GM12874 (cell line): ENCODE measurements at regions not wholly inside any gene's neighbourhood (a gene's known extent, or its start where the extent isn't known, plus 50 kb on each side); places are given as distances from the start of the nearest gene placed in this dataset.

Source experiments
- CTCF ChIP-seq: IDR thresholded peaks from 2 replicates; pipeline ENCODE4 v1.5.1; 2011; ENCODE audit warnings: low read depth, mild to moderate bottlenecking, control low read depth, low read length, moderate library complexity; ENCODE audit not compliant: insufficient read depth

DNA sequence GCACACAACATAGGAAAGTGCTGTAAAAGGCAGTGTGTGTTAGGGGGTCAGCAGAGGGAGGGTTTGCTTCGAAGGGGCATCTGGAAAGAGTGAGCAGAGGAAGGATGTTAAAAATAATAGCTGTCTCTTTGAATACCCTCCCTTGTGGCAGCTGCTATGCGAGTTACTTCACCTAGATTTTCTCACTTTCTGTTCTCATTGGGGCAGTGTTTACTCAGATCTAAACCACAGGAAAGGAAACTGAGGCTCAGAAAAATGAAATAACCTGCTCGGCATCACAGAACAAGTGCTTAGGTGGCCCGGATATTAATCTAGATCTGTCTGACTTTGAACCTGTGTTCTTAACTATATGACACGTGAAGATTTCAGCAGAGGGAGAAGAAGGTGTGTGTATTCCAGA, 125.3 kb downstream of the C11orf91 start:
- no peak for TF ChIP-seq CTCF

DNA sequence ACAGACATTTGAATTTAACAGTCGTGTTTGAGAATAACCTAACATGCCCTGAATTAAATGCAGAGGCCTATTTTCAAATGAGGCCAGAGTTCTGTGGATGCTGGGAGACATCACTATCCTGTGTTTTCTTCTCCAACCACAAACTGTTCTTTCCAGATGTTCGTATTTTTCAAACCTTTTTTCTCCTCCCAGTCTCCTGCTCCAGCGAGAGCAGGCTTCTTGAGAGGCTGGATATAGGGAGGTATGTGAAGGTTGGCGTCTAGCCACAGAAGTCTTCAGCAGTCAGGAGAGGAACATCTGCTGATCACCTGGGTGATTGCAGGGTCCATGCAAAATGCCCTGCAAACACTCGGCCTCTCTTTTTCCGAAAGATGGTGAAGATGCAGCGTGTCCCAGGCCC, 126.3 kb downstream of the C11orf91 start:
- TF ChIP-seq CTCF = no peak

DNA sequence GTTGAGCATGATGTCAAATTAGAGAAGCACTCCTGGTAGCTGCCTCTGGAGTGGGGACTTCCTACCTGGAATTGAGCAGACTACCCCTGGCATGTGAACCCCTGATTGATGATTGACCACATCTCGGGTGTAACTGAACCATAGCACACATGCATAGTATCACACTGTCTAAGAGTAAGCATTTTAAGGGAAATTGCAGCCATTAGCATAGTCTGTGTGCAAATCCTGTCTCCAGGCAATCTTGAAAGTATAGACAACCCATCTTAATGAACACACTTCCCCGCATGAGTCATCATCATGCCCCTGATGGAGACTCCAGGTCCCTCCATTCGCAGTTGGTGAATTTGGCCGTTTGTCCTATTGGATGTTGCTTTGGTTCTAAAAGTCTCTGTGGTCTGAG, 131.3 kb downstream of the C11orf91 start:
- TF ChIP-seq CTCF = no peak

DNA sequence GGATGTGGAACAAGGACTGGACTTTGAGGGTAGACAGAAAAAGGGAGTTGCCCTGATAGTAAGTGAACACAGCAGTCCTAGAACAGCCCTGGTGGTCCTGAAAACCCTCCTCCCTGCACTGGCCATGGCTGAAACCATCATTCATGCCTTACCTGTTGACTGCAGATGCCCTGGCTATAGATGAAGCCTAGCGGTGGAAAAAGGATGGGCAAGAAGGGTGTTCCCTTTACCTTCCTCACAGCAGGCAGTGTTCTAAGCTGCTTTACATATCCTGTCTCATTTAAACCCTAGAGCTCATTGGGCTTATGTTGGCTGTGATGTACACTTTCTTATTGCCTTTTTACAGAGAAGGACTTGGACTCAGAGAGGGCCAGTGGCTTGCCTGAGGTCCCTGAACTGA, 133.6 kb downstream of the C11orf91 start:
- no peak for TF ChIP-seq CTCF

- TF ChIP-seq CTCF = no peak
These were observed 135.7 kb downstream of the C11orf91 start for GRCh38 chr11:33564856-33565453.

- TF ChIP-seq CTCF = no peak
These were observed 139.9 kb downstream of the C11orf91 start for GRCh38 chr11:33560729-33561128.

DNA sequence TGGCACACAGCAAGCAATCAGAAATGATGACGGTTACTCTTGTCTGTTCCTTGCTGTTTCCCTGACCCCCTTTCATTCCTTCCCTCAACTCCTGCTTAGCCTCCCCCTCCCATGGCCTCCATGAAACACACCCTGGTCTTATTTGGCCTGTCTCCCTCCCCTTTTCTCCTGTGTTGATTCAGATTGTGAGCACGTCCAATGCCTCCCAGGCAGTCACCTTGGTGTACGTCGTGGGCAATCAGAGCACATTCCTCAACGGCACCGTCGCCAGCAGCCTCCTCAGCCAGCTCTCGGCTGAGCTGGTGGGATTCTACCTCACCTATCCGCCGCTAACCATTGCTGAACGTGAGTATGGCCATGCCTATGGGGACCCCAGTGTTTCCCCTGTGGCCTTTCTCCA, 141.1 kb downstream of the C11orf91 start:
- TF ChIP-seq CTCF = no peak
